Upper lobe of left lung (tissue), 4 donors: ENCODE measurements at regions not wholly inside any gene's neighbourhood (a gene's known extent, or its start where the extent isn't known, plus 50 kb on each side); places are given as distances from the start of the nearest gene placed in this dataset.

Experiments used
- POLR2A ChIP-seq, 4 donors: fragments of 450-650 bp; IDR thresholded peaks; one replicate each; pipeline ENCODE4 v1.5.1; 2016 to 2017; ENCODE audit warnings: antibody characterized with exemption in 4 of 4, mild to moderate bottlenecking in 2 of 4
- POLR2AphosphoS5 ChIP-seq, 2 donors: sonication (generic); formaldehyde crosslinking; IDR thresholded peaks; one replicate each; pipeline ENCODE4 v1.5.1; 2017; ENCODE audit warnings: antibody characterized with exemption in 2 of 2
- TF ChIP-seq, protein P1 (sequence below), 6 experiments: fragments of 450-650 bp in 4 of 6; fragments of 200-600 bp in 2 of 6; sonication (generic) in 2 of 6; IDR thresholded peaks; one replicate each; pipeline ENCODE4 v1.5.1; 2016 to 2019; ENCODE audit warnings: antibody characterized with exemption in 6 of 6

DNA sequence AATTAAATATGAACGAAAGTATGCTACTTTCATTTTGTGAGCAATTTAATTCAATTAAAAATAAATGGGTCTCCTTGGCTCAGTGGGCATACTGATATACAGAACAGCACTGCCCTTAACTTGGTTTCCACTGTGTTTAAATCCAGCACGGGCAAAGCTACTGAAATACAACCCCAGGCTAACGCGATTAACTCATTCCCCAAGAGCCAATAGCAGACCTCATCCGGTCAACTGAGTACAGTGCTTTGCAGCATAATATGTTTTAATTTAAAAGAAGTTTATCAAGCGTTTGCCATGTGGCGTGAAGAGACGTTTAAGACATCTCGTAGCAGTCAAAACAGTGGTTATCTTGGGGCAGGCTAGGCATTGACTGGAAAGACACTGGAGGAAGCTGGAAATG, 118.6 kb downstream of the PROX1 start:
- TF ChIP-seq POLR2A (IDR thresholded peaks at IDR 0.05) (no peak), POLR2AphosphoS5 (IDR thresholded peaks at IDR 0.05) (no peak)
- TF ChIP-seq, protein P1, sequence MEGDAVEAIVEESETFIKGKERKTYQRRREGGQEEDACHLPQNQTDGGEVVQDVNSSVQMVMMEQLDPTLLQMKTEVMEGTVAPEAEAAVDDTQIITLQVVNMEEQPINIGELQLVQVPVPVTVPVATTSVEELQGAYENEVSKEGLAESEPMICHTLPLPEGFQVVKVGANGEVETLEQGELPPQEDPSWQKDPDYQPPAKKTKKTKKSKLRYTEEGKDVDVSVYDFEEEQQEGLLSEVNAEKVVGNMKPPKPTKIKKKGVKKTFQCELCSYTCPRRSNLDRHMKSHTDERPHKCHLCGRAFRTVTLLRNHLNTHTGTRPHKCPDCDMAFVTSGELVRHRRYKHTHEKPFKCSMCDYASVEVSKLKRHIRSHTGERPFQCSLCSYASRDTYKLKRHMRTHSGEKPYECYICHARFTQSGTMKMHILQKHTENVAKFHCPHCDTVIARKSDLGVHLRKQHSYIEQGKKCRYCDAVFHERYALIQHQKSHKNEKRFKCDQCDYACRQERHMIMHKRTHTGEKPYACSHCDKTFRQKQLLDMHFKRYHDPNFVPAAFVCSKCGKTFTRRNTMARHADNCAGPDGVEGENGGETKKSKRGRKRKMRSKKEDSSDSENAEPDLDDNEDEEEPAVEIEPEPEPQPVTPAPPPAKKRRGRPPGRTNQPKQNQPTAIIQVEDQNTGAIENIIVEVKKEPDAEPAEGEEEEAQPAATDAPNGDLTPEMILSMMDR (IDR thresholded peaks at IDR 0.05) = no peak
